Left ventricle myocardium inferior (tissue), 1 donor: ENCODE measurements at regions not wholly inside any gene's neighbourhood (a gene's known extent, or its start where the extent isn't known, plus 50 kb on each side); places are given as distances from the start of the nearest gene placed in this dataset.

Experiments used
- DNase-seq: peaks from one replicate; pipeline ENCODE4 v3.0.0-alpha.2; 2020
- H3K27ac ChIP-seq: fragments of 200-600 bp; replicated peaks from 2 replicates; pipeline ENCODE4 v1.8.0; 2021
- H3K27me3 ChIP-seq: fragments of 200-600 bp; 2 replicates; pipeline ENCODE4 v1.8.0; 2021; ENCODE audit warnings: low read depth
- H3K36me3 ChIP-seq: fragments of 200-600 bp; 2 replicates; pipeline ENCODE4 v1.8.0; 2021
- H3K4me1 ChIP-seq: fragments of 200-600 bp; 2 replicates; pipeline ENCODE4 v1.8.0; 2021
- H3K4me3 ChIP-seq: fragments of 200-600 bp; 2 replicates; pipeline ENCODE4 v1.8.0; 2021; ENCODE audit warnings: mild to moderate bottlenecking, moderate library complexity
- H3K9me3 ChIP-seq: fragments of 200-600 bp; replicated peaks from 2 replicates; pipeline ENCODE4 v1.8.0; 2021
- CTCF ChIP-seq: fragments of 200-600 bp; IDR thresholded peaks from 2 replicates; pipeline ENCODE4 v1.8.0; 2021; ENCODE audit warnings: antibody characterized with exemption, mild to moderate bottlenecking, borderline replicate concordance
- intact Hi-C: fragments of 100-400 bp; cut with micrococcal nuclease; formaldehyde crosslinking; loops from one replicate; pipeline ENCODE4 v1.11.0; 2022
- donor health status: DM: no; HTN: yes; CAD: no; lungs with severe emphysema.

GRCh38 chr6:85892346-85892745 lies 249.7 kb upstream of the SYNCRIP start:
- no peak for TF ChIP-seq CTCF
- Histone ChIP-seq H3K4me3 (no peak overlapping the region), H3K27me3 (no peaks in the 10 kb centered on the region), H3K27ac (no peak overlapping the region), H3K9me3 (peaks cover 21% of the 10 kb centered on the region), H3K4me1 (no peaks in the 10 kb centered on the region), H3K36me3 (no peaks in the 10 kb centered on the region)
- no peak for DNase-seq
- intact Hi-C loops: no loop called here

GRCh38 chr6:85887461-85887860 lies 244.8 kb upstream of the SYNCRIP start:
- no peak for TF ChIP-seq CTCF
- peaks cover 12% of the 10 kb centered on the region for H3K9me3 ChIP-seq
- no peaks in the 10 kb centered on the region for H3K27me3 ChIP-seq
- no peak overlapping the region for H3K4me3 ChIP-seq
- intact Hi-C loops: no loop called here
- no peak for DNase-seq
- H3K36me3 ChIP-seq: no peaks in the 10 kb centered on the region
- no peaks in the 10 kb centered on the region for H3K4me1 ChIP-seq
- no peak overlapping the region for H3K27ac ChIP-seq

- Histone ChIP-seq H3K27ac (no peak overlapping the region), H3K9me3 (peaks cover 6% of the 10 kb centered on the region), H3K4me1 (peaks cover 39% of the 10 kb centered on the region), H3K4me3 (no peak overlapping the region), H3K36me3 (no peaks in the 10 kb centered on the region), H3K27me3 (no peaks in the 10 kb centered on the region)
- no peak for TF ChIP-seq CTCF
- intact Hi-C loops: no loop called here
- DNase-seq: no peak
Measured at GRCh38 chr6:85868685-85869084, 226.0 kb upstream of the SYNCRIP start.

- peaks cover 39% of the 10 kb centered on the region for H3K4me1 ChIP-seq
- intact Hi-C loops: no loop called here
- H3K36me3 ChIP-seq: no peaks in the 10 kb centered on the region
- H3K27me3 ChIP-seq: no peaks in the 10 kb centered on the region
- no peaks in the 10 kb centered on the region for H3K9me3 ChIP-seq
- TF ChIP-seq CTCF: no peak
- no peak overlapping the region for H3K27ac ChIP-seq
- DNase-seq: no peak
- no peak overlapping the region for H3K4me3 ChIP-seq
Measured at GRCh38 chr6:85867595-85867994, 224.9 kb upstream of the SYNCRIP start.

- intact Hi-C loops: no loop called here
- H3K27ac ChIP-seq: no peak overlapping the region
- peaks cover 39% of the 10 kb centered on the region for H3K4me1 ChIP-seq
- no peak for DNase-seq
- TF ChIP-seq CTCF: no peak
- no peaks in the 10 kb centered on the region for H3K36me3 ChIP-seq
- no peaks in the 10 kb centered on the region for H3K27me3 ChIP-seq
- no peaks in the 10 kb centered on the region for H3K9me3 ChIP-seq
- peak overlapping the region; percentile 58 for H3K4me3 ChIP-seq
Measured at GRCh38 chr6:85866758-85867401, 224.2 kb upstream of the SYNCRIP start.

GRCh38 chr6:85866370-85866730 lies 223.7 kb upstream of the SYNCRIP start:
- H3K27ac ChIP-seq: peak overlapping the region; percentile 34
- no peaks in the 10 kb centered on the region for H3K9me3 ChIP-seq
- no peaks in the 10 kb centered on the region for H3K36me3 ChIP-seq
- no peaks in the 10 kb centered on the region for H3K27me3 ChIP-seq
- no peak for DNase-seq
- TF ChIP-seq CTCF: no peak
- H3K4me1 ChIP-seq: peaks cover 39% of the 10 kb centered on the region
- H3K4me3 ChIP-seq: peak overlapping the region; percentile 58
- intact Hi-C loops: no loop called here
